ENCODE measurements at regions not wholly inside any gene's neighbourhood (a gene's known extent, or its start where the extent isn't known, plus 50 kb on each side); places are given as distances from the start of the nearest gene placed in this dataset.

- TF ChIP-seq EP300 (IDR thresholded peaks at IDR 0.05), result no peak
- no peak for TF ChIP-seq CTCF (IDR thresholded peaks at IDR 0.05)
Measured at GRCh38 chr3:127034990-127035652, 52.2 kb downstream of the PLXNA1 start.

All from ovary (tissue), 3 donors.